Tibial nerve (tissue), 3 donors: ENCODE measurements at regions not wholly inside any gene's neighbourhood (a gene's known extent, or its start where the extent isn't known, plus 50 kb on each side); places are given as distances from the start of the nearest gene placed in this dataset.

Experiments used
- EP300 ChIP-seq, 2 donors: sonication (generic); formaldehyde crosslinking; IDR thresholded peaks; one replicate each; pipeline ENCODE4 v1.6.1; 2017; ENCODE audit warnings: antibody characterized with exemption in 2 of 2, mild to moderate bottlenecking in 1 of 2
- POLR2A ChIP-seq, 2 donors: fragments of 450-650 bp; IDR thresholded peaks; one replicate each; pipeline ENCODE4 v1.6.1; 2017; ENCODE audit warnings: antibody characterized with exemption in 2 of 2, mild to moderate bottlenecking in 2 of 2, moderate library complexity in 2 of 2

- TF ChIP-seq POLR2A (IDR thresholded peaks at IDR 0.05) (no peak), EP300 (IDR thresholded peaks at IDR 0.05) (no peak)
Observed at GRCh38 chr4:18180122-18180521, 158.6 kb upstream of the LCORL start.
